Urothelium cell line (cell line): ENCODE measurements at regions not wholly inside any gene's neighbourhood (a gene's known extent, or its start where the extent isn't known, plus 50 kb on each side); places are given as distances from the start of the nearest gene placed in this dataset.
A peak's percentile ranks its signal among the peaks of the same experiment; 100 is the strongest.
"Not testable (repeated sequence)": the region's sequence is repeated elsewhere in the genome, so short reads cannot be mapped to it uniquely, and the experiment has no call there.

Experiments
- DNase-seq: peaks from one replicate; pipeline ENCODE4 v3.0.0; 2011; ENCODE audit warnings: low spot score, mixed read lengths
- FAIRE-seq: peaks from 2 replicates; lab custom pipeline; 2011; peaks lifted over from hg19 to GRCh38; lab: Jason Lieb, UNC

DNA sequence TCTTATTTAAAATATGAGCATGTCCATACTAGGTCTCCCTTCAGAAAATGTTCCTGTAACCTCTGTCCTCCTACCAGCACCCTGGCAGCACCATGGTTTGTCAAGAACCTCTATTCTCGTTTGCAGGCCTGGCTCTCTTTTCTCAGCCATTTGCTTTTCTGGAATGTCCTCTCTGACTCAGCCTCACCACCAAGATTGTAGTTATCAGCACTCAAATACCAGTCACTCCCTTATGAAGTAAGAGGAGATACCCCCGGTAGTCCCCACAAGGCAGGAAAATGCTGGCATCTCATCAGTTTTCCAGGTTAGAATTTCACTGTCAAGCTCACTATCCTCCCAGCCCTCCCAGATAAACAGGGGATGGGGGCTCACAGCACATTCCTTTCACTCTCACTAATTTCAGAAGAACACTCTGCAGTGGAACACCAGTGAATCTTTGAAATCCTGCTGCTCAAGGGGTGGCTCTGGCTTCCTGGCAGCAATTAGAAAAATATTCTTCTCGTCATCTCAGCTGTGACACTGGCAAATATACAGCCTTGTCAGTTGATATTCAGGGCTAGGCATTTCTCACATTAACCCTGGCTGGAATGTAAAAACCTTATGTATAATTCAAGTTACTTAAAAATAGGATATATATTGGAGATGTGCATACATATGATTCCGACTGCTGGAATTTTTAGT lies 129.2 kb downstream of the TBX18 start:
- DNase-seq (no peak), FAIRE-seq (no peak)

DNA sequence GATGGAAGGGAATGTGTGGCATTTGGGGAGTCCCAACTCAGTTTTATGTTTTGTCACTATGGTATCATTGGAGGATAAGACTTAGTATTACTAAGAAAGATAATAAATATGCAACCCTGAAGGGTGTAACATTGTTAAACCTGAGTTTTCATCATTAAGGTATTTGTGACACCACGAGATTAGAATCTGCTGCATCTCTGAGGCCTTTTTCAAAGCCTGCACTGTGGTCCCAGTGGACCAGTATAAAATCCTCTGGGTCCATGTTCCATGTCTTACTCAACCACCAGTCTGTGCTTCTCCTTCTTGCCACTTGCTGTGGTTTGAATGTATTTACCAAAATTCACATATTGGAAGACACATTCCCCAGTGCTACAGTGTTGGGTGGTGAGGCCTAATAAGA lies 130.6 kb downstream of the TBX18 start:
- DNase-seq (no peak), FAIRE-seq (no peak)

DNA sequence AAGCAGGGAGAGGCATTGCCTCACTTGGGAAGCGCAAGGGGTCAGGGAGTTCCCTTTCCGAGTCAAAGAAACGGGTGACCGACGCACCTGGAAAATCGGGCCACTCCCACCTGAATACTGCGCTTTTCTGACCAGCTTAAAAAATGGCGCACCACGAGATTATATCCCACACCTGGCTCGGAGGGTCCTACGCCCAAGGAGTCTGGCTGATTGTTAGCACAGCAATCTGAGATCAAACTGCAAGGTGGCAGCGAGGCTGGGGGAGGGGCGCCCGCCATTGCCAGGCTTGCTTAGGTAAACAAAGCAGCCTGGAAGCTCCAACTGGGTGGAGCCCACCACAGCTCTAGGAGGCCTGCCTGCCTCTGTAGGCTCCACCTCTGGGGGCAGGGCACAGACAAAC lies 137.9 kb downstream of the TBX18 start:
- not testable (repeated sequence) for DNase-seq, FAIRE-seq

DNA sequence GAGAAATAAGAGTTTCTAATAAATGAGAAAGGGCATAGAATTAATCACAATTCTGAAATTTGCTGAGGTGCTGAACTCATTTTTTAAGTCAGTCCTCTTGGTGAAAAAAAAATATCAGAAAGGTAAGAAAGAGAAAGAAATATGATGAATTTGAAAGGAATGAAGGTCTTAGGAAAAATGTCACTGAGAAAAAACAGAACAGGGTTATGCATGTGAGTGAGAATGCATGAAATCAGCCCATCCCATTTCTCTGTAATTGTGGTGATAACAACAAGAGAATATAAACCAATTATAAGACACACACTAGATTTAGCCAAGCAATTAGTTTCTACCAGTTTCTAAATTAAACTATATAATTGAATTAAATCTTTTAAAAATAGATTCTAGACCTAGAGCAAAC lies 138.9 kb downstream of the TBX18 start:
- no peak for DNase-seq
- no peak for FAIRE-seq

DNA sequence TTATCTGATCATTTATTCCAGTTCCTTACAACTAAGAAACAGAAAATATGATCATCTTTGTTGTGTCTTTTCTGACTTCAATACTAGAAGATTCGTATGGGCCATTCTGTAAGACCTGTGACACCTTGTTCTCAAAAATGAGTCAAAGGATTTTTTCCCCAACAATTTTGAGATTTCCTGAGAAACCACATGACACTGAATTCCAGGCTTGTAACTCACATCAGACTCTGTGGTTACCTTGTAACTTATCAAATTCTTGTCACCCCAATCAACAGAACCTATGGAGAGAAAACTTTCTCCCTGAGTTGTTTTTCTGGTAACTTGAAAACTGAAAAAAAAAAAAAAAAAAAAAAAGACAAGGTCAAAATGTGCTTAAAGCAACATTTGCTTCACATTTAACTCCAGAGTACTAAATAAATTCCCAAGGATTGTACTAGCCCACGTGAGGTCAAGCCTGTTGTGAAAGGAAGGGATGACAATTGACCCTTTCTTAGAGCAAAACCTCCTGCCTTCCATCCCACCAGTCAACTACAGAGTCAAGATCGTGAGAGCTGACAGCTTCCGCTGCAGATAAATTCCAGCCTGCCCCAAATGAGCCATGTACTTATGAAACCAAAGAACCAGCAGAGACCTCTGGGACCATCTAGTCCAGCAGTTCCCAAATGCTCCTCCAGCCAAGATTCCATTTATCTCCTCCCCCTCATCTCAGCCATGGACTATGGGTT lies 140.3 kb downstream of the TBX18 start:
- no peak for FAIRE-seq
- peak; percentile 33 for DNase-seq

DNA sequence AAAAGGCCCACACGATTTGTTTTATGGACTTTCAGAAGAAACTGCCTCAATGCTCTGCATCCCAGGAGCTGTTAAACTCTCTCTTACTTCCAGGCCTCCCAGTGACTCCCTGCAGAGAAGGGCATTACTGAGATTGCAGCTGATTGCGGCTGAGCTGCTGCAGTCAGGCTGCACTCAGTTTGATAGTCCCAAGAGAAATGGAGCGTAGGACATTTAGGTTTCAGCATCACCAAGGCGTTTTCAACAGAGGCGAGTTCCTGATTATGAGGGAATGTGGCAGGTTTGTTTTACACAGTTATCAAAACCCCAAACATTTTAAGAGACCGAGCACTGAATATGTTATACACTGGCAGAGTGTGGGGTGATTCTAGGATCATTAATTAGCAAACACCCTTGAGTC lies 145.6 kb downstream of the TBX18 start:
- DNase-seq = no peak
- no peak for FAIRE-seq

DNA sequence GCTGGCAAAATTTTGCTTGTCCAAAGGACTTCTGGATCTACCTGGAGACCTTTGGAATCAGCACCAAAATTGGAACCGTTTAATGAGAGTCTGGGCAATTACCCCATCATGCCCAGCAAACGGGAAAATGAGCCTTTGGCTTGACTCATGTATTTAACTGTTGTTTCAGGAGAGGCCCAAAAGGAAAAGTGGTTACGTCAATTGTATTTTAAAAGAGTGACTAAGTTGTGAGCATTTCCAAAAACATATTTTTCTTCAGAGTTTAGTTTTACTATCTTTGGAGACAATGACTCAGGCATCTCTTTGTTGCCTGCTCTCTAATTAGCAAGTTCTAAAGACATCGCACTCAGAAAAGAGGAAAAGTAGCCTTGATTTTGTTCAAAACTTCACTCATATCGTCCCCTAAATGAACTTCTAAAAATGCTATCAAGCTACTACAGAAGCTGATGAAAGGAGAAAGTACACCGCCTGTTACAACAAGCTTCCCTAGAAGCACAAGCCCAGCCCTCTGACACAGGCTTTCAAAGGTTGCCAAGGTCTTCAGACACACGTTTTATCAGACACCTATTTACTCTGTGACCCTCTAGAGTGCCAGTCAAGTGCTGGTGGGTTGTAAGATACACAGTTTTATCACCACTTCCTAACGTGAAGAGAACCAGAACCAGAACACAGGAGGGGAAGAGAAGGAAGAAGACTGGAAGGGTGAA lies 146.2 kb downstream of the TBX18 start:
- peak; percentile 12 for DNase-seq
- FAIRE-seq = no peak

DNA sequence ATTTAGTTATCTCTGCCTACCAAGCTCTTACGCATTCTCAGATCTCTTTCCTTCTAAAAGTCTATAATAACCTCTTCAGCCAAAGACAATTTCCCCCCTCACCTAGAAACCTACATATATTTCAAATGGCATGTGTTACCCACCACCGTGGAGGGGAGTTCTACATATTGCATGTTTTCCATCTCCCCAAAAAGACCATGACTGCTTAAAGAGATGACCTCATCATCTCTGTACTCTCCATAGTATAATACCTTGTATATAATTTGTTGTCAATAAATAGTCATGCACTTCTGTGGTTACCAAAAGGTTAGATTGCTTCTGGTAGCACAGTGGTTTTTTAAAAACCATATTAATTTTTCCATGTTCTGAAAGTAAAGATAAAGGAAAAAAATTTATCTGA lies 148.4 kb downstream of the TBX18 start:
- no peak for DNase-seq
- FAIRE-seq = no peak

DNA sequence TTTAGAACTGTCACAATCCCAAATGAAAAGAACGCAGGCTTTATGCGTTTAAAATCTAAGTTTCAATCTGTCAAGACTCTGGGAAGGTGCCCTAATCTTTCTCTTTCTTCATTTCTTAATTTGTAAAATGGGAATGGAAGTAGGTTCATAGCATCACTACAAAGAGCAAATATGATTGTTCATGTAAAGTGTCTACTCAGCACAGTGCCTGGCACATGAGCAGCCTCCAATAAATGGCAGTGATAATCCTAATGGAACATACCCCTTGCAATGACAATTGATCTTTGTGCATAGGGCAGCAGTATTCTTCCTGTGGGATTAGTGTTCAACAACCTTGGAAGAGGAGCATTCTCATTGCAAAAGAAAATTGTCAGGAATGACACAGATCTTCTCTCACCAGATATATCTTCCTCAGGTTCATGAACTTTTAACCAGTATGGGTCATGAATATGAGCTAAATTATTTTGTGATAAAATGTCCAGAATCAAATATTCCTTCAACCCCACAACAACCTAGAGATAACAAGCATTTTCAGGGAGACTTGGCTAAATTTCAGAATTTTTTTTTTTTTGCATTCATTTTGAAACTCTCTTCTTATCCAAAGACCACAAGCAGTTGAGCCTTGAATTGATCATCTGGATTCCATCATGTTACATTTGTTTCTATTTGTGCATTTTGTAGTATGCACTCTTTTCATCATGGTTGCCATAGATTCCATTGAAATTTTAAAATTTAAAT lies 149.1 kb downstream of the TBX18 start:
- no peak for DNase-seq
- no peak for FAIRE-seq

DNA sequence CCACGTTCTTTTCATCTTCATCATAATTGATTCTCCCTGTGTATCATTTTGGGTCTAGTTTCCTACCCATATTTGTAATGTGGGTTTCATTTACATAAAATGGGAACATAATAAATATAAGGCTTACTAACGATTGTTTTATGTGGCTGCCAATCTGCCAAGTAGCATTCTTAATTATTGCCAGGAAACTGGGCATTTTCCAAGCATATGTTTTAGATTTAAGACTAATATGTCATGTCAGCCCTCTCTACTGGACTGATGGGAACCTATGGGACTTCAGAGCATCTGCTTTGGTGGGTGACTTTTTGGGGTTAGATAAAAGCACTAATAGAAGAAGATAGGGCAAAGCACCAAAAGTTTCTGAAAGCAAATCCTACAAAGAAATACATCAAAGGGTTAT lies 157.5 kb downstream of the TBX18 start:
- no peak for DNase-seq
- FAIRE-seq = no peak

DNA sequence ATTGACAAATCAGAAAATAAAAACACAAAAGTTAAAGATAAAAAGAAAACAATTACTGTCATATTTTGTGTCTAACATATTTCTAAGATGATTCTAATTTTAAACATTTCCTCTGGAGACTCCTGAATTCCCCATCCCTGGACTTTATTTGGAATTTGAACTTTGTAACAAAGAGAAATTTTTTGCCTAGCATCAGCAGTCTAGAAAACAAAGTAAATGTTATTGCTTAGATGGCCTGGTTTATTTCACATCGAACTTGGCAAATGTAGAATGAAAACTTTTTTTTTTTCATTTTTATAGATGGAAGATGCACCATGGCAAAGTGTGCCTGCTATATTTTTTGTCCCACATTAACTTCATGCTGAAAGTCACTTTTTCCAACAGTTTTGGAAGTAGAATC lies 159.1 kb downstream of the TBX18 start:
- DNase-seq (no peak), FAIRE-seq (no peak)

DNA sequence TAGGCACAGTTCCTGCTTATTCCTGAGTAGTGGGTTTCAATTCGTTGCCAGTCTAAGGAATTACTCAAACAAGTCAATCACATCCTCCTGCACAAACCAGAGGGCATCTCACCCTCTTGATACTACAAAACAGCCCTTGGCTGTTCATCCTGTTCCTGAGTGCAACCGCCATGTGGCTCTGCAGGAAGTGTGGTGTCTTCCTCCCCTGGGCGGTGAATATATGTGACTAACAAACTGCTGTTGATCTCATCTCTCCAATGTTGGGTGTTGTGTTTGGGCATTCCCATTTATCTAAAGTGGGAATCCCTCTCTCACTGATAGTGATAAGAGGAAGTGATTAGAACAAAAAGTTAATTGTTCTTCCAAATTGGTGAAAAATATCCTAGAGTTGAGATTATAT lies 163.0 kb downstream of the TBX18 start:
- DNase-seq (no peak), FAIRE-seq (no peak)

DNA sequence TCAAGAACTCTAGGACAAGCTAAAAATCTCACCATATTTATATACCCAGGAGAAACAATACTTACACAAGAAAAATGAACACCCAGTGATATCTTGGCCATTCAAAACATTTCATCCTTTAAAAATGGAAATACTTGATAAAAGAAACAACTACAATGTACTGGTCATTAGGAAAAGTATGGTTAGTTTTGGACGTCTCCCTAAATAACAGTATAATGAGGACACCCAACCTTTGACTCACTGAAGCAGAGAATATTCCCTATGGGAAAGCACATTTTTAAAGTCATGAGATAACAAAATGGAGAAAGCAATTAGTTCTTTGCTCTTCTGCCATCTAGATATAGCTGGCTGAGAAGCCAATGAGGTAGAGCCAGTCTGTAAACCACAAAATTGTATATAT lies 164.4 kb downstream of the TBX18 start:
- no peak for DNase-seq

DNA sequence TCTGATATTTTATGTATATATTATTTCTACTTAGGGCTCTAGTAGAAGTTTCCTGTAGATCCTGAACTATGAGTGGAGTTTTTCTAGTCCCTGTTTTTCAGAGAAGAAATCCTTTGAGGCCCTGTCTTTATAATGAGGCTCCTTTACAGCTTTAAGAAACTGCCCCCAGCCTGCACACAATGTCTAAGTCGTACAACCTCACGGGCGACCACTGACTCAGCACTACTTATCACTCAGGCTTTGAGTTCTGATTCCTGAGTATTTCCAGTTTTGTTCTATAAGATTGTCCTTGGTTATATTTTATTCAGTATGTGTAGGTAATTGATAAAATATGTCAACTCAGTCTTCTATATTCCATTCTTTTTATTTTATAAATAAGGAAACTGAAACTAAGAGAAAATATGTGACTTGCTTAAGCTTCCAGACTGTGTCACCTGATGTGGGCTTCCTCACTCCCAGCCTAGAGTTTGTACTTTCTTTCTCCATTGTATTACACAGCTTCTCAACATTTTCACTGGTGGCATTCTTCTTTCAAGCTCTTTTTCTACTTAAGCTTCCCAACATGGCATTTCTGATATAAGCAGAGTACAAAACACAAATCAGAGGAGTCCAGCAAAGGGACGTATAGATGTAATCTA lies 167.0 kb downstream of the TBX18 start:
- DNase-seq = no peak
- FAIRE-seq = no peak

More for the DNA sequence above, 164.4 kb downstream of the TBX18 start:
- FAIRE-seq = no peak

DNA sequence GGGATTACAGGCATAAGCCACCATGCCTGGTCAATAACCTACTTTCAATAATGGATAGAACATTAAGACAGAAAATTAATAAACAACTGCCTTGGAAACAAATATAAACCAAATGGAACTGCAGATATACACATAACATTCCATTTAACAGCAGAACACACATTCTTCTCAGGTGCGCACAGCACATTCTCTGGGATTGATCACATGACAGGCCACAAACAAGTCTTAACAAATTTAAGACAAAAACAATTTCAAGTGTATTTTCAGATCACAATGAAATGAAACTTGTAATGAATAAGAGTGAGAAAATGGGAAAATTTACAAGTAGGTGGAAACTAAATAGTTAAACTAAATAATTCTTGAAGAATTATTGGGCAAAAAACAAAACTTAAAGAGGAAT lies 167.9 kb downstream of the TBX18 start:
- DNase-seq (no peak), FAIRE-seq (no peak)

DNA sequence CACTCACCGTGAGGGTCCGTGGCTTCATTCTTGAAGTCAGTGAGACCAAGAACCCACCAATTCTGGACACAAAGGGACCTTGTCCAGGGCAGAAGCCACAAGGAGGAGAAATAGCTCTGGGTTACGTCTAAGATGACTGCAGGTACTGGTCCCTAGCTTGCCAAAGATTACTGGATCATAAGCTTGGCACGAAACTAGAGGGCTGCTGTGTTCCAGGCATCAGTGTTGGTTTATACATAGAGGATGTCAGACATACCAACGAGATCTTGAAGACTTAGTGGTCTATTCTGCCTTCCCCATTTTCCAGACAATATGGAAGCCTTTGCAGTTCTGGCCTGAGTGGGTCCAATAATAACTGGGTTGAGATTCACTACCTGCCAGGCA lies 175.7 kb downstream of the TBX18 start:
- DNase-seq (no peak), FAIRE-seq (no peak)

DNA sequence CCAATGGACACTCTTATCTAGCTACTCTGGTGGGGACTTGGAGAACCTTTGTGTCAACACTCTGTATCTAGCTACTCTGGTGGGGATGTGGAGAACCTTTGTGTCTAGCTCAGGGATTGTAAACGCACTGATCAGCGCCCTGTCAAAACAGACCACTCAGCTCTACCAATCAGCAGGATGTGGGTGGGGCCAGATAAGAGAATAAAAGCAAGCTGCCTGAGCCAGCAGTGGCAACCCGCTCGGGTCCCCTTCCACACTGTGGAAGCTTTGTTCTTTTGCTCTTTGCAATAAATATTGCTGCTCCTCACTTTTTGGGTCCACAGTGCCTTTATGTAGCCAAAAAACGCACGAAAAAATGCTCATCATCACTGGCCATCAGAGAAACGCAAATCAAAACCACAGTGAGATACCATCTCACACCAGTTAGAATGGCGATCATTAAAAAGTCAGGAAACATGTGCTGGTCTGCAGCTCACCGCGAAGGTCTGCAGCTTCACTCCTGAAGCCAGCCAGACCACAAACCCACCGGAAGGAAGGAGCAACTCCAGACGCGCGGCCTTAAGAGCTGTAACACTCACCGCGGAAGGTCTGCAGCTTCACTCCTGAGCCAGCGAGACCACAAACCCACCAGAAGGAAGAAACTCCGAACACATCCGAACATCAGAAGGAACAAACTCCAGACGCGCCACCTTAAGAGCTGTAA lies 176.3 kb downstream of the TBX18 start:
- not testable (repeated sequence) for DNase-seq, FAIRE-seq

DNA sequence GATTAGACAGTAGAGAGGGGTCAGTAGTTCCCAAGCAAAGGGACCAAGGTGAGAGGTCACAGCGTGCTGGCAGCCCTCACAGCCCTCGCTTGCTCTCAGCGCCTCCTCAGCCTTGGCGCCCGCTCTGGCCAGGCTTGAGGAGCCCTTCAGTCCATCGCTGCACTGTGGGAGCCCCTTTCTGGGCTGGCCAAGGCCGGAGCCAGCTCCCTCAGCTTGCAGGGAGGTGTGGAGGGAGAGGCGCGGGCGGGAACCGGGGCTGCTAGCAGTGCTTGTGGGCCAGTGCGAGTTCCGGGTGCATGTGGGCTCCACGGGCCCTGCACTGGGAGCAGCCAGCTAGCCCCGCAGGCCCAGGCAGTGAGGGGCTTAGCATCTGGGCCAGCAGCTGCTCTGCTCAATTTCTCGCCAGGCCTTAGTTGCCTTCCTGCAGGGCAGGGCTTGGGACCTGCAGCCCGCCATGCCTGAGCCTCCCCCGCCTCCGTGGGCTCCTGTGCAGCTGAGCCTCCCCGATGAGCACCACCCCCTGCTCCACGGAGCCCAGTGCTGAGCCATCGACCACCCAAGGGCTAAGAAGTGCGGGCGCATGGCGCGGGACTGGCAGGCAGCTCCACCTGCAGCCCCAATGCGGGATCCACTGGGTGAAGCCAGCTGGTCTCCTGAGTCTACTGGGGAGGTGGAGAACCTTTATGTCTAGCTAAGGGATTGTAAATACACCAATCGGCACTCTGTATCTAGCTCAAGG lies 177.0 kb downstream of the TBX18 start:
- not testable (repeated sequence) for DNase-seq, FAIRE-seq

DNA sequence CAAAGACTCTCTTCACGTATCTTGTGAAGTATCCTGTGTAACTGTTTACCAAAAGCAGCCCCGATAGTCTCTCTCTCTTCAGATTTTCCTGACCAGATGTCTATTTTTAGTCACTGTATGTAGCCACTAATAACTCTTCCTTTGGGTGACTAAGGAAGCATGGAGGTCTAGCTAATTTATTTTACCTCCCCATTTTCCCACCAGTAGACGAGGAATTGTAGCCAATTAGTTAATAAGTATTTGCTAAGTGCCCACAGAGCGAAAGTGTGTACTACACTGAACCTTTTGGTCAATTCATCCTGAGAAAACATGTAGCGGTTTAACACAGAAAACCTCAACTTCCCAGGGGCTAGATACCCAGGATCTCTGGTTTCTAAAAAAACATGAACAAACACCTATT lies 180.6 kb downstream of the TBX18 start:
- FAIRE-seq = no peak

DNA sequence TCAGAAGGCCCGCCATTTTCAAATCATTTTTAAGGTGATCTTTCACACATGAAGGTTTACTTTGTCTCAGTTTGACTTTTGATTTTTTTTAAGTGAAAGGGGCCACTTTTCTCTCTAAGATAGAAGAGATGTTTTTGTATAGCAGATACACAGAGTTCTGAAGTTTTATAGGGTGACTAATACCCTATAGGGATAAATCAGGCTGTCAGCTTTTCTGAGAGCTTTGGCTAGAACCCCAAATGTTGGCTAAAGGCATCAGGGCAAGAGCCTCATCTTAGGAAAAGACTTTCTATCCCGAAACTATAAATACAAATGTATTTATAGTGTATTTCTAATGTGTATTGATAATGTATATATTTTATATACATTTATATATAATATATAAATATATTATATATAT lies 181.4 kb downstream of the TBX18 start:
- DNase-seq = no peak

More for the DNA sequence above, 180.6 kb downstream of the TBX18 start:
- DNase-seq = no peak

More for the DNA sequence above, 181.4 kb downstream of the TBX18 start:
- no peak for FAIRE-seq
